ENCODE measurements at regions not wholly inside any gene's neighbourhood (a gene's known extent, or its start where the extent isn't known, plus 50 kb on each side); places are given as distances from the start of the nearest gene placed in this dataset.

GRCh38 chr6:167570460-167571400 lies 245.8 kb downstream of the TTLL2 start:
- TF ChIP-seq CTCF (conservative IDR thresholded peaks at IDR 0.05; ENCODE audit: low read length) = no peak
- no peak for TF ChIP-seq EZH2phosphoT487 (IDR thresholded peaks at IDR 0.05; ENCODE audit: borderline replicate concordance, low read depth, low read length)
